IMR-90 (cell line): ENCODE measurements at regions not wholly inside any gene's neighbourhood (a gene's known extent, or its start where the extent isn't known, plus 50 kb on each side); places are given as distances from the start of the nearest gene placed in this dataset.

Source experiments
- ATAC-seq: fragments of 200-7000 bp; cut with Tn5 transposase; 2 replicates; pipeline ENCODE4 v1.9.1; 2020; ENCODE audit warnings: low read depth, mild to moderate bottlenecking, moderate library complexity
- BruUV-seq: library from RNA; stranded (reverse); fragments of 400-500 nt; replicated peaks from 2 replicates; lab custom pipeline; 2021; lab: Mats Ljungman, UMichigan
- CTCF ChIA-PET: fragments of 300-600 bp; formaldehyde crosslinking; extraction: SDS; loops from one replicate; lab custom pipeline; 2021; ENCODE audit warnings: antibody characterized with exemption; lab: Yijun Ruan, JAX
- POLR2A ChIA-PET: fragments of 300-600 bp; sonication (Branson Sonifier 250); formaldehyde crosslinking; loops from one replicate; lab custom pipeline; 2022; ENCODE audit warnings: antibody characterized with exemption; ENCODE audit not compliant: unreplicated experiment; lab: Charles Lee
- DNase-seq: peaks from one replicate; pipeline ENCODE4 v3.0.0; 2013
- H2AFZ ChIP-seq: replicated peaks from 2 replicates; pipeline ENCODE3; 2013; ENCODE audit warnings: low read length, mild to moderate bottlenecking; ENCODE audit not compliant: poor library complexity
- H2AK5ac ChIP-seq: 2 replicates; pipeline ENCODE4 v1.6.1; 2013; ENCODE audit warnings: low read depth, low read length, inconsistent platforms
- H2AK9ac ChIP-seq: replicated peaks from 2 replicates; pipeline ENCODE3; 2013; ENCODE audit warnings: mild to moderate bottlenecking, low read depth, low read length, moderate library complexity; ENCODE audit not compliant: poor library complexity
- H2BK120ac ChIP-seq: 2 replicates; pipeline ENCODE4 v1.6.1; 2013; ENCODE audit warnings: low read depth, low read length, inconsistent platforms
- H2BK15ac ChIP-seq: 3 replicates; pipeline ENCODE4 v1.6.1; 2013; ENCODE audit warnings: low read depth, low read length, inconsistent platforms
- H2BK20ac ChIP-seq: 2 replicates; pipeline ENCODE4 v1.6.1; 2013; ENCODE audit warnings: low read depth, mild to moderate bottlenecking, inconsistent platforms, low read length, moderate library complexity
- H2BK5ac ChIP-seq: 2 replicates; pipeline ENCODE4 v1.6.1; 2013; ENCODE audit warnings: mild to moderate bottlenecking, low read depth, low read length, inconsistent platforms; ENCODE audit not compliant: poor library complexity, severe bottlenecking
- H3K14ac ChIP-seq: replicated peaks from 2 replicates; pipeline ENCODE4 v1.6.1; 2013; ENCODE audit warnings: low read depth, low read length, inconsistent platforms
- H3K18ac ChIP-seq: 2 replicates; pipeline ENCODE4 v1.6.1; 2013; ENCODE audit warnings: low read depth, low read length, control low read depth
- H3K23ac ChIP-seq: 2 replicates; pipeline ENCODE4 v1.6.1; 2013; ENCODE audit warnings: low read depth, low read length, inconsistent platforms
- H3K27ac ChIP-seq: 2 replicates; pipeline ENCODE4 v1.5.1; 2013; ENCODE audit warnings: mild to moderate bottlenecking, control low read depth, low read length; ENCODE audit not compliant: insufficient read depth
- H3K27me3 ChIP-seq: 2 replicates; pipeline ENCODE4 v1.6.1; 2013; ENCODE audit warnings: low read length; ENCODE audit not compliant: control insufficient read depth, insufficient read depth
- H3K36me3 ChIP-seq: 2 replicates; pipeline ENCODE4 v1.6.1; 2013; ENCODE audit warnings: low read length, mixed read lengths; ENCODE audit not compliant: control insufficient read depth, insufficient read depth
- H3K4ac ChIP-seq: 2 replicates; pipeline ENCODE4 v1.6.1; 2013; ENCODE audit warnings: low read depth, low read length, inconsistent platforms
- H3K4me1 ChIP-seq: 2 replicates; pipeline ENCODE4 v1.6.1; 2013; ENCODE audit warnings: low read length, mixed read lengths; ENCODE audit not compliant: control insufficient read depth, insufficient read depth
- H3K4me2 ChIP-seq: 2 replicates; pipeline ENCODE4 v1.6.1; 2013; ENCODE audit warnings: low read depth, mild to moderate bottlenecking, control low read depth, low read length, moderate library complexity
- H3K4me3 ChIP-seq: 2 replicates; pipeline ENCODE4 v1.5.1; 2013; ENCODE audit warnings: low read depth, mild to moderate bottlenecking, control low read depth, low read length, moderate library complexity; ENCODE audit not compliant: insufficient read depth
- H3K56ac ChIP-seq: 2 replicates; pipeline ENCODE4 v1.6.1; 2013; ENCODE audit warnings: low read length, inconsistent platforms; ENCODE audit not compliant: insufficient read depth; ENCODE audit errors: extremely low read depth
- H3K79me1 ChIP-seq, 2 experiments: 2 replicates each; pipeline ENCODE4 v1.6.1; 2013; ENCODE audit warnings: low read length in 2 of 2, inconsistent platforms in 1 of 2, low read depth in 1 of 2
- H3K9ac ChIP-seq: 2 replicates; pipeline ENCODE4 v1.6.1; 2013; ENCODE audit warnings: low read depth, low read length, control low read depth
- H3K9me1 ChIP-seq: 2 replicates; pipeline ENCODE4 v1.6.1; 2013; ENCODE audit warnings: low read length, inconsistent platforms; ENCODE audit not compliant: insufficient read depth
- H3K9me3 ChIP-seq: 2 replicates; pipeline ENCODE4 v1.6.1; 2013; ENCODE audit warnings: low read length; ENCODE audit not compliant: control insufficient read depth, insufficient read depth
- H4K20me1 ChIP-seq: 2 replicates; pipeline ENCODE4 v1.6.1; 2013; ENCODE audit warnings: low read length, inconsistent platforms; ENCODE audit not compliant: insufficient read depth
- H4K5ac ChIP-seq: 2 replicates; pipeline ENCODE4 v1.6.1; 2013; ENCODE audit warnings: mild to moderate bottlenecking, low read depth, low read length, control low read depth
- H4K8ac ChIP-seq, 2 experiments: 2 replicates each; pipeline ENCODE4 v1.6.1; 2013; ENCODE audit warnings: low read depth in 2 of 2, low read length in 2 of 2, control low read depth in 1 of 2, inconsistent platforms in 1 of 2
- H4K91ac ChIP-seq: 2 replicates; pipeline ENCODE4 v1.6.1; 2013; ENCODE audit warnings: low read depth, low read length, inconsistent platforms; ENCODE audit not compliant: insufficient read depth
- BHLHE40 ChIP-seq: fragments of 150-350 bp; IDR thresholded peaks from 2 replicates; pipeline ENCODE4 v1.6.1; 2016; ENCODE audit warnings: mild to moderate bottlenecking, low read depth, low read length
- CEBPB ChIP-seq: IDR thresholded peaks from 2 replicates; pipeline ENCODE4 v1.6.1; 2012; ENCODE audit warnings: low read depth, low read length, improper control_type of control experiment
- CHD1 ChIP-seq: IDR thresholded peaks from 2 replicates; pipeline ENCODE4 v1.6.1; 2012; ENCODE audit warnings: low read depth, low read length, improper control_type of control experiment
- CTCF ChIP-seq: conservative IDR thresholded peaks from 2 replicates; pipeline ENCODE4 v1.5.1; 2012; ENCODE audit warnings: mild to moderate bottlenecking, low read depth, low read length, improper control_type of control experiment
- ELK1 ChIP-seq: fragments of 150-350 bp; IDR thresholded peaks from 2 replicates; pipeline ENCODE4 v1.6.1; 2016; ENCODE audit warnings: low read depth, mild to moderate bottlenecking, low read length, moderate library complexity, borderline replicate concordance
- FOS ChIP-seq: fragments of 150-350 bp; IDR thresholded peaks from 2 replicates; pipeline ENCODE4 v1.6.1; 2016; ENCODE audit warnings: low read depth, low read length
- MAFK ChIP-seq: IDR thresholded peaks from 2 replicates; pipeline ENCODE4 v1.6.1; 2012; ENCODE audit warnings: low read depth, low read length, improper control_type of control experiment
- MAZ ChIP-seq: IDR thresholded peaks from 2 replicates; pipeline ENCODE4 v1.6.1; 2012; ENCODE audit warnings: low read depth, mild to moderate bottlenecking, low read length, improper control_type of control experiment, moderate library complexity, borderline replicate concordance
- MXI1 ChIP-seq: IDR thresholded peaks from 2 replicates; pipeline ENCODE4 v1.6.1; 2012; ENCODE audit warnings: low read depth, mild to moderate bottlenecking, low read length, moderate library complexity, borderline replicate concordance
- NFE2L2 ChIP-seq: fragments of 150-350 bp; IDR thresholded peaks from 2 replicates; pipeline ENCODE4 v1.6.1; 2016; ENCODE audit warnings: low read depth, mild to moderate bottlenecking, low read length
- POLR2A ChIP-seq: IDR thresholded peaks from 2 replicates; pipeline ENCODE4 v1.6.1; 2012; ENCODE audit warnings: mild to moderate bottlenecking, low read depth, low read length
- RAD21 ChIP-seq: IDR thresholded peaks from 2 replicates; pipeline ENCODE4 v1.6.1; 2012; ENCODE audit warnings: low read length, improper control_type of control experiment
- RCOR1 ChIP-seq: IDR thresholded peaks from 2 replicates; pipeline ENCODE4 v1.6.1; 2012; ENCODE audit warnings: mild to moderate bottlenecking, low read length, improper control_type of control experiment; ENCODE audit not compliant: insufficient replicate concordance
- RFX5 ChIP-seq: IDR thresholded peaks from 2 replicates; pipeline ENCODE4 v1.8.0; 2012; ENCODE audit warnings: low read depth, mild to moderate bottlenecking, low read length, moderate library complexity
- SMC3 ChIP-seq: fragments of 150-350 bp; IDR thresholded peaks from 2 replicates; pipeline ENCODE4 v1.6.1; 2016; ENCODE audit warnings: low read depth, mild to moderate bottlenecking, antibody characterized with exemption, low read length, moderate library complexity
- USF2 ChIP-seq: fragments of 150-350 bp; IDR thresholded peaks from 2 replicates; pipeline ENCODE4 v1.6.1; 2017; ENCODE audit warnings: mild to moderate bottlenecking, antibody characterized with exemption, low read length, low read depth
- WGBS, 2 experiments: methylation state at CpG; one replicate each; pipeline versions ENCODE4 v1.1.5 to v1.1.7; 2013; ENCODE audit warnings: missing lambda C conversion rate in 2 of 2; ENCODE audit not compliant: insufficient read length in 1 of 2; ENCODE audit errors: extremely low coverage in 2 of 2; 5-methylcytosine and 5-hydroxymethylcytosine counted together
- dilution Hi-C: fragments of 300-500 bp; cut with HindIII; formaldehyde crosslinking; loops from one replicate; pipeline ENCODE4 v1.14.3; 2018; ENCODE audit warnings: low sequenced_read_pairs; ENCODE audit not compliant: unreplicated experiment
- in situ Hi-C: fragments of 300-500 bp; cut with MboI; formaldehyde crosslinking; loops from 3 replicates; pipeline ENCODE4 v1.14.3; 2019; ENCODE audit warnings: low sequenced_read_pairs, inconsistent platforms, mixed read lengths
- intact Hi-C: fragments of 100-400 bp; cut with micrococcal nuclease; formaldehyde crosslinking; loops from 2 replicates; pipeline ENCODE4 v1.10.0; 2022

- Histone ChIP-seq H2BK120ac (no peak overlapping the region), H2BK5ac (no peak overlapping the region), H3K9me1 (no peaks in the 10 kb centered on the region), H4K20me1 (no peaks in the 10 kb centered on the region), H2AK9ac (no peak overlapping the region), H3K23ac (no peak overlapping the region), H3K4ac (no peak overlapping the region), H3K14ac (no peak overlapping the region), H3K9ac (no peak overlapping the region), H3K27me3 (no peaks in the 10 kb centered on the region), H3K36me3 (no peaks in the 10 kb centered on the region), H2AK5ac (no peak overlapping the region), H3K27ac (no peak overlapping the region), H2BK15ac (no peak overlapping the region), H3K4me3 (no peak overlapping the region), H4K91ac (no peak overlapping the region), H4K5ac (no peak overlapping the region), H2AFZ (no peak overlapping the region), H3K18ac (no peak overlapping the region), H3K79me1 (no peaks in the 10 kb centered on the region), H3K4me2 (no peak overlapping the region), H3K9me3 (peaks cover 4% of the 10 kb centered on the region), H4K8ac (no peak overlapping the region), H2BK20ac (no peak overlapping the region), H3K56ac (no peak overlapping the region), H3K4me1 (no peaks in the 10 kb centered on the region)
- no peak for TF ChIP-seq ELK1
- TF ChIP-seq SMC3, result no peak
- TF ChIP-seq NFE2L2, result no peak
- TF ChIP-seq MXI1, result no peak
- no peak for TF ChIP-seq USF2
- TF ChIP-seq CHD1, result no peak
- TF ChIP-seq RFX5, result no peak
- TF ChIP-seq MAZ, result no peak
- no peak for TF ChIP-seq BHLHE40
- TF ChIP-seq CEBPB, result no peak
- no peak for TF ChIP-seq FOS
- TF ChIP-seq POLR2A, result no peak
- TF ChIP-seq RAD21, result no peak
- no peak for TF ChIP-seq CTCF
- no peak for TF ChIP-seq RCOR1
- no peak for TF ChIP-seq MAFK
- in situ Hi-C loops, result no loop called here
- ATAC-seq (no peak), DNase-seq (no peak)
- intact Hi-C loops, result no loop called here
- no CpG with 5 or more reads among the region's 4 CpGs for WGBS, 2 experiments
- dilution Hi-C loops, result no loop called here
- BruUV-seq, result no TSS peak
- ChIA-PET CTCF (no interaction called here), POLR2A (no interaction called here)
These were observed 1795.5 kb upstream of the PRR20A start for GRCh38 chr13:55345224-55345623.
